Erythroblast (primary cell): ENCODE measurements at regions not wholly inside any gene's neighbourhood (a gene's known extent, or its start where the extent isn't known, plus 50 kb on each side); places are given as distances from the start of the nearest gene placed in this dataset.

Experiments used
- DNase-seq, 2 experiments: peaks; one replicate each; lab custom pipeline; 2025; lab: John Stamatoyannopoulos, UW
- GATA1 ChIP-seq: IDR thresholded peaks from 2 replicates; pipeline ENCODE4 v1.6.1; 2011; ENCODE audit warnings: low read depth, mild to moderate bottlenecking, control low read depth, low read length, moderate library complexity
- POLR2A ChIP-seq: IDR thresholded peaks from 2 replicates; pipeline ENCODE4 v1.6.1; 2011; ENCODE audit warnings: mild to moderate bottlenecking, low read length

DNA sequence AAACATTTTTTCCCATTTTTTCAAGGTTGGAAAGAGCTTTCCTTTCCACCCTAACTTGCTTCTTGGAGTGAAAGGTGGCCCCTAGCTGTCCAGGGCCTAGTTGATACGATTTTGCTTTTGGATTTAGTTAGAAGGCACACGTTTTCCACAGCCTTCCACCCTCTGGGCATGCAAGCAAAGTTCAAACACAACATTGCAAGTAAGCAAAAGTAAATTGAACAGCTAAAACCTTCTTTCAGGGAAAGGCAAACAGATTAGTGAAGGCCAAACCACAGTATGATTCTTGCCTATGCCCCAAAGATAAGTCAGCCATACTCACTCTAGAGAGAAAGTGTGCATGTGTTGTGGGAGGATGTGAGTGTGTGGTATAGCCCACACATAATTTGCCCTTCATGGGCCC is 273.7 kb upstream of the KLHL29 start:
- no peak for DNase-seq
- TF ChIP-seq POLR2A (no peak), GATA1 (no peak)

DNA sequence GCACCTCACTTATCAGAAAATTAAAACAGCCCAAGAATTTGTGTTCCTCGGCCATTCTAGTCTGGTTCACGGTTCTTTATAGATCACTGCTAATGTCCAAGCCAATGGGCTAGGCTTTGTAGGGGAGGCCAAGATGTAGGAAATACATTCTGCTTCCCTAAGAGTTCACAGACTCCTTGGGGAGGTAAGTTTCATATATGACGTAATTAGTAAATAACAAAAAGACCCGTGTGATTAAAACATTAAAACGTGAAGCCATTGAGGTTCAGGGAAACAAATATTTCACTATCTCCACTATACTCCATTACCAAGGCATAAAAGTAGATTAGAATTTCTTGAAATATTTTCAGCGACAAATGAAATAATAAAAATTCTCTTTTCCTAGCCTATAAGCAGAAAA is 272.5 kb upstream of the KLHL29 start:
- TF ChIP-seq GATA1 (no peak), POLR2A (no peak)
- DNase-seq = no peak

- no peak for TF ChIP-seq GATA1
- TF ChIP-seq POLR2A = no peak
Observed at GRCh38 chr2:23114299-23114698, 270.7 kb upstream of the KLHL29 start.

DNA sequence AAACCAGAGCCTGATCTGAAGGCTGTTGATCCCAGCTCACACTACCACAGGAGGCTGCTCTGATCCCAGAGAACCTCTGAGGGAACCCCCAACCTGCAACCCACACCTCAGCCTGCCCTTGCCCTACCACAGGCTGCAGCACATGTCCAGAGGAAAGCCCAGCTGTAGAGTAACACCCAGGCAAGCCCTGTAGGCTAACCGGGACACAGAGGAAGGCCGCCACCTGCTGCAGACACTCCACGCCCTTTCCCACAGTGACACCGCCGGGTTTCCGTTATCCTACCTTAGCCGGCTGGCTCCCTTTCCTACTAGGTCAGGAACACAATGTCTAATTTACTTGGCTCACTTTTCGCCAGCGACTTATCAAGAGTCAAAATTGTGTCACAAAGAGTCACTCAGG is 266.7 kb upstream of the KLHL29 start:
- TF ChIP-seq POLR2A (no peak), GATA1 (no peak)
- no peak for DNase-seq

More at GRCh38 chr2:23114299-23114698, 270.7 kb upstream of the KLHL29 start:
- no peak for DNase-seq

DNA sequence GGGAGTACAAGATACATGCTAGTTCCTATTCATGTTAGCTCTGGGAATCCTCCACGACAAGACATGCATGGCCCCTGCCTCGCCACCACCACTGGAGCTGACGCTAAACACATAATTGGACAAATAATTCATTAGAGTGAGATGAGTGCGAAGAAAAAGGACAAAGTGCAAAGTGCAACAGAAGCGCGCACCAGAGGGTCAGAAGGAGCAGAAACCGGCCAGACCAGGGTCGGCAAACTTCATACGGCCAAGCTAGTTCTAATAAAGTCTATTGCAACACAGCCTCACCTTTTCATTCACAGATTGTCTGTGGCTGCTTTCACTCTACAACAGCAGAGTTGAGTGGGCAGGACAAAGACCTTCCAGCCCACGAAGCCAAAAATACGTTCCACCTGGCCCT is 266.1 kb upstream of the KLHL29 start:
- no peak for TF ChIP-seq POLR2A
- no peak for TF ChIP-seq GATA1

DNA sequence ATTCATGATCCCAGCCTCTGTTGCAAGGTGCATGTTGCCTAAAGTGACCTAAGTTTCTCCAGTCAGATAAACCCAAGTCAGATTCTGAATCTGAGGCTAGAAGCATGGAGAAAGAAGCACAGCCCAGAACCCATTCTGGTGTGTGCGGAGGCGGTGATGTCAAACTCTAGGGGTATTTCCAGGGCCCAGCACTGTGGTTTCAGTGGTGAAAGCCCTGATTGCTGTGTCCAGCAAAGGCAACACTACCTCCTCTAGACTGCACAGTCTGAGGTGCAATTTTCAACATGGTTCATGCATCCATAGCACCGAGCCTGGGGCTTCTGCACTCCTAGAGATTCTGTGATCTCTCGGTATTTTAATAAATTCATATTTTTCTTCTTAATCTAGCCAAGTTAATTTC is 264.8 kb upstream of the KLHL29 start:
- TF ChIP-seq POLR2A = no peak
- no peak for TF ChIP-seq GATA1
- DNase-seq = no peak

More for the DNA sequence above, 266.1 kb upstream of the KLHL29 start:
- DNase-seq = no peak

GRCh38 chr2:23121968-23122648 is 262.9 kb upstream of the KLHL29 start:
- TF ChIP-seq GATA1 (no peak), POLR2A (no peak)
- DNase-seq = no peak

- TF ChIP-seq POLR2A = no peak
- TF ChIP-seq GATA1 = no peak
- no peak for DNase-seq
Observed at GRCh38 chr2:23122681-23123215, 262.2 kb upstream of the KLHL29 start.

DNA sequence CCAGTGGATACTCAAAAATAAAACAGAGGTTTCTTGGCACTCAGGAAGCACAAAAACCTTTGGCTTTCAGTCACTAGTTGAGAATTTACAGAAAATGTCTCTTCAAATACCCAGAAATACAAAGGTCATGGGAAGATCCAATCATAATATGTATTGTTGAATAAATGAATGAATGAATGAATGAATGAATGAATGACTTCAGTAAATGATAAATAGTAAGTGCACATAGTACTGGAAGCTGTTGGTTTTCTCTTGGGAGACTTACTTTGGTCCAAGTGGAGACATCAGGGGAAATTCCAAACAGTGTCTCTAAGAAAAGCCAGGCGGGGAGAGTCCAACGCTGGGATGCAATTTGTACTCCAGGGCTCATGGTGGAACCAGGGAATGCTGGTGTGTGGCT is 261.3 kb upstream of the KLHL29 start:
- no peak for DNase-seq
- no peak for TF ChIP-seq GATA1
- no peak for TF ChIP-seq POLR2A

GRCh38 chr2:23124214-23124750 is 260.7 kb upstream of the KLHL29 start:
- TF ChIP-seq POLR2A (no peak), GATA1 (no peak)
- no peak for DNase-seq

DNA sequence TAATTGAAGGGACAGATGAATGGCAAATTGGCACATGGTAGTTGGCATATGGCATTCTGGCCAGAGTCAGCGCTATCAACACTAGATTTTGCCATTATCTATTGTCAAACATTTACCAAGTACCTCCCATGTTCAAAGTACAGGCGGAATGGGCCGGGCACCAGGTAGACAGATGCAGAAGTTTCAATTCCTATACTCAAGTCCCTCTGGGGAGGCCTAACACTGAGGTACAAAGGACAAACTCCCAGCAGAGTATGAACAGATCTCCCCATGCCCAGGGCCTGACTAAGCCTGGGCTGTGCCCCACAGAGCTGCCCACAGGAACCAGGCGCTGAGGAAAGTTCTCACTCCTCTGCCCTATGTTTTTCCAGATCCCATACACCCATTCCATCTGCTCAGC is 257.5 kb upstream of the KLHL29 start:
- no peak for DNase-seq

DNA sequence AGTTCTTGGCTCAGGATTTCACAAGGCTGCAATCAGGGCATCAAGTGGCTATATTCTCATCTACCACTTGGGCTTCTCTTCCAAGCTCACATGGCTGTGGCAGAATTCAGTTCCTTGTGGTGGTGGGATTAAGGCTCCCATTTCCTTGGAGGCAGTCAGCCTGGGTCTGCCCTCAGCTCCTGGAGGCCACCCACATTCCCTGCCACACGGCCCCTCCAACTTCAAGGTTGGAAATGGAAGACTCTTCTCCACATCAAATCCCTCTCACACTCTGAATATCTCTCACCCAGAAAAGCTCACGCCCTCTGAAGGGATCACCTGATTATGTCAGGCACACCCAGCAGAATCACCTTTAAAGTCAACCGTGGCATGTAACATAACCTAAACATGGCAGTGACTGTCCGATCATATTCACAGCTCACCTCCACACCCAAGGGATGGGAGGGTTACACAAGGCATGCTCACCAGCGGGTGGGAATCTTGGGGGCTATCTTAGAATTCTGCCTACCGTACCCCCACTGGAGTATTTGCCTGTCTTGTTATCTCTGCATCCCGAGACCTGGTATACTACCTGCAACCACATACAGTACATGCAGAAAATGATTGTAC is 256.2 kb upstream of the KLHL29 start:
- DNase-seq = no peak
- no peak for TF ChIP-seq GATA1
- no peak for TF ChIP-seq POLR2A

More for the DNA sequence above, 257.5 kb upstream of the KLHL29 start:
- TF ChIP-seq POLR2A = no peak
- TF ChIP-seq GATA1 = no peak

- no peak for DNase-seq
- TF ChIP-seq GATA1 (no peak), POLR2A (no peak)
Observed at GRCh38 chr2:23131066-23131575, 253.9 kb upstream of the KLHL29 start.

DNA sequence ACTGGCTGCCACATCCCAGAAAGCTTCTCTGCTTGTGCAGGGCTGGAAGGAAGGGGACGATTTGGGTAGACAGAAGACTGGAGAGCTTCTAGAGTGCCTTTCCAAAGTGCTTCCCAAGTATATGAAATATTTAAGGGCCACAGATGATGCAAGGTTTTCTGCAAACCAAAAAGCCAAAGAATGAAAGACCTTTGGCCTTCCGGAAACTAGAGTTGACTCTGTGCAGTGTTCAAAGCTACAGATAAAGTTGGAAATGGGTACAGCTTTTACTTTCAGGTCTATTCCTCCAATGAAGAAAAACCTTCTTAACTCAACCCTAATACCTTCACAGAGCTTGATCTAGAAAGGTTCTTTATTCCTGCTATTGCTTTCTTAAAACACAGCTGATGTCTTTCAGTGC is 253.0 kb upstream of the KLHL29 start:
- TF ChIP-seq GATA1 = no peak
- no peak for TF ChIP-seq POLR2A
- no peak for DNase-seq
